Cardiac muscle cell (in vitro differentiated cells and primary cell): ENCODE measurements at regions not wholly inside any gene's neighbourhood (a gene's known extent, or its start where the extent isn't known, plus 50 kb on each side); places are given as distances from the start of the nearest gene placed in this dataset.
A peak's percentile ranks its signal among the peaks of the same experiment; 100 is the strongest.

Experiments used
- DNase-seq, 2 donors: peaks; one replicate each; pipeline versions ENCODE4 v3.0.0 to v3.0.0-alpha.2; 2010 to 2017; ENCODE audit warnings: low read depth in 1 of 2, low spot score in 1 of 2
- H3K27ac ChIP-seq: fragments of 200-600 bp; sonication (generic); 2 replicates; pipeline ENCODE4 v1.5.1; 2016
- H3K27me3 ChIP-seq: fragments of 200-600 bp; sonication (generic); 2 replicates; pipeline ENCODE4 v1.6.0; 2016; ENCODE audit warnings: control low read depth
- H3K36me3 ChIP-seq: fragments of 200-600 bp; sonication (generic); 2 replicates; pipeline ENCODE4 v1.5.1; 2016; ENCODE audit warnings: control low read depth
- H3K4me1 ChIP-seq: fragments of 200-600 bp; sonication (generic); 2 replicates; pipeline ENCODE4 v1.8.1; 2017; ENCODE audit warnings: low read depth, mild to moderate bottlenecking, mixed run types
- H3K4me3 ChIP-seq: fragments of 200-600 bp; sonication (generic); 2 replicates; pipeline ENCODE4 v1.5.1; 2016; ENCODE audit warnings: mild to moderate bottlenecking
- H3K9me3 ChIP-seq: fragments of 200-600 bp; sonication (generic); 2 replicates; pipeline ENCODE4 v1.5.1; 2017; ENCODE audit warnings: low read depth, mild to moderate bottlenecking, control low read depth
- CTCF ChIP-seq: IDR thresholded peaks from 2 replicates; pipeline ENCODE4 v1.5.1; 2012; ENCODE audit warnings: low read depth, mild to moderate bottlenecking, low read length

DNA sequence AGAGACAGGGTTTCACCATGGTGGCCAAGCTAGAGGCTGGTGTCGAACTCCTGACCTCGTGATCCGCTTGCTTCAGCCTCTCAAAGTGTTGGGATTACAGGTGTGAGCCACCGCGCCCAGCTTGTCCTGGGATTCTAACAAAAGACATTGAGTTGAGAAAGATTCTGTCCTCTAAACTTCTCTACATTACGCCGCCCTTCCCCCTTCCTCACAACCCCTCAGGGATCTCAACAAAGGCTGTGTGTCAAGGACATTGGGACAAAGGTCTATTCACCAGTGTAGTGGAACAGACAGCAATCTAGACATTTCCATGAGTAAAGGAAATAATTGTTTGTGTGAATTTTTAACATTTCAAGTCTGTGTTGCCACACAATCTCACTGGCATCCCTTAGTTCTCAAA, 68.8 kb upstream of the KIF5B start:
- Histone ChIP-seq H3K27me3 (no peaks in the 10 kb centered on the region), H3K9me3 (no peaks in the 10 kb centered on the region), H3K27ac (no peak overlapping the region), H3K36me3 (no peaks in the 10 kb centered on the region), H3K4me1 (no peaks in the 10 kb centered on the region), H3K4me3 (no peak overlapping the region)
- no peak for DNase-seq
- no peak for TF ChIP-seq CTCF

DNA sequence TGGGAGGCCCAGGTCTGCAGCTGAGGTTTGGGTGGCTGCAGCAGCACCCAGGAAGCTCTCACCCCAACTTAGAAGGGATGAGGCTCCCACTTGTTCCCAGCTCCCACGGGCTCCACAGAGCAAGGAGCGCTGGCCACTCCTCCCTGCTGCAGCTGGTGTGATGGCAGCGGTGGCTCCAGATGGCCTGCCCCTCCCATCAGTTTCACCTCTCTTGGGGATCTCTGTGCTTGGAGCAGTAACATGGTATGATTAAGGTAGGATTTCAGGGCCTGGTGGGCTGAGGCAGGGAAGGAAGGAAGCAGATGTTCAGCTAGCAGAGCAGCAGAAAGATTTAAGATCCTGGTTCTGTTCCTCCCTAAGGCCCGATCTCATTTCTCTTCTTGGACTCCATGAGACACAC, 66.8 kb upstream of the KIF5B start:
- TF ChIP-seq CTCF = no peak
- H3K27me3 ChIP-seq = no peaks in the 10 kb centered on the region
- H3K4me3 ChIP-seq = no peak overlapping the region
- H3K9me3 ChIP-seq = no peaks in the 10 kb centered on the region
- H3K36me3 ChIP-seq = no peaks in the 10 kb centered on the region
- no peak overlapping the region for H3K27ac ChIP-seq
- H3K4me1 ChIP-seq = no peaks in the 10 kb centered on the region
- DNase-seq = no peak

DNA sequence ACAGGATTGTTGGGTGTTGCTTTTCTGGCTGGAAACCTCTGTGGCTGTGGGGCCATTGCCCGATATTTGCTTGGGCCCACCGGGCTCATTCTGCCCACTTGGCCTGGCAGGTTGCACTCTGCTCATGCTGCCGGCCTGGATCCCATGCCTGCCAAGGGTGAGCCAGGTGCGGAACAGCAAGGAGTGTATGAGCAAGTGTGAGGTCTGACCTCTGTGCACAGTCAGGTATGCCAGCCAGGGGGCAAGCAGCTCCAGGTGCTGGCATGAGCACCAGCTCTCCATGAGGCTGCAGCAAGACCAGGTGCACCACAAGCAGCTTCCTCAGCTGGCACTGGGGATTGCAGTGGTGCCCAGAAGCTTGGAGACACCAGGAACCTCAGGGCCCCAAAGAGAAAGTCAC, 65.4 kb upstream of the KIF5B start:
- Histone ChIP-seq H3K9me3 (no peaks in the 10 kb centered on the region), H3K36me3 (no peaks in the 10 kb centered on the region), H3K4me3 (no peak overlapping the region), H3K27ac (no peak overlapping the region), H3K4me1 (no peaks in the 10 kb centered on the region), H3K27me3 (no peaks in the 10 kb centered on the region)
- no peak for DNase-seq
- TF ChIP-seq CTCF = no peak

GRCh38 chr10:32120147-32120546, 63.9 kb upstream of the KIF5B start:
- Histone ChIP-seq H3K27ac (no peak overlapping the region), H3K9me3 (no peaks in the 10 kb centered on the region), H3K4me1 (no peaks in the 10 kb centered on the region), H3K4me3 (no peak overlapping the region), H3K36me3 (no peaks in the 10 kb centered on the region), H3K27me3 (no peaks in the 10 kb centered on the region)
- DNase-seq = no peak
- no peak for TF ChIP-seq CTCF

DNA sequence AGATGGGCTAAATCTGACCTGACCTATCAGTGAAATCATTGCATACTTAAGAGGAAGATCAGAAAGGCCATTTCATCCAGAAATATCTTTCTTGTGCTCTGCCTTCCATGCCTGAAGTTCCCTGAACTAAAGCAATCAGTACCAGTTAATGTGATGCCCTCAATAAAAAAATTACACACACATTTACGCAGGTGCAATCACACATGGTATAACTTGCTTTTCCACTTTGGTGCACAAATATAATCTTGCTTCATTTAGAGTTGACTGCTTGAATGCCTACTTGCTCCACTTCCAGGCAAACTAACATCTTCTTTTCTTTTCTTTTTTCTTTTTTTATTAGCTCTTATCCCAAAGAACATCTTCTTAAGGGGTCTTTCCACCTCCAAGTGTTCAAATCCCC, 58.3 kb upstream of the KIF5B start:
- Histone ChIP-seq H3K4me1 (no peaks in the 10 kb centered on the region), H3K36me3 (no peaks in the 10 kb centered on the region), H3K9me3 (no peaks in the 10 kb centered on the region), H3K27me3 (no peaks in the 10 kb centered on the region), H3K27ac (no peak overlapping the region), H3K4me3 (no peak overlapping the region)
- no peak for DNase-seq
- TF ChIP-seq CTCF = no peak

- Histone ChIP-seq H3K4me3 (no peak overlapping the region), H3K9me3 (no peaks in the 10 kb centered on the region), H3K27me3 (no peaks in the 10 kb centered on the region), H3K4me1 (no peaks in the 10 kb centered on the region), H3K27ac (no peak overlapping the region), H3K36me3 (no peaks in the 10 kb centered on the region)
- DNase-seq = peak in 1 of 2 donors; percentile 49
- TF ChIP-seq CTCF = no peak
Observed at GRCh38 chr10:32112055-32112454, 55.8 kb upstream of the KIF5B start.
